Pancreas (tissue), 10 donors: ENCODE measurements at regions not wholly inside any gene's neighbourhood (a gene's known extent, or its start where the extent isn't known, plus 50 kb on each side); places are given as distances from the start of the nearest gene placed in this dataset.

ENCODE experiments used
- ATAC-seq, 4 donors: fragments of 200-7000 bp; cut with Tn5 transposase; one replicate each; pipeline versions ENCODE4 v1.8.0 to v1.9.1; 2020; ENCODE audit warnings: mild to moderate bottlenecking in 4 of 4, moderate library complexity in 4 of 4
- DNase-seq, 6 donors: peaks; one replicate each; pipeline ENCODE4 v3.0.0-alpha.2; 2020
- FAIRE-seq: peaks from 2 replicates; lab custom pipeline; 2012; peaks lifted over from hg19 to GRCh38; lab: Jason Lieb, UNC
- H3K27ac ChIP-seq, 4 donors: fragments of 200-600 bp; sonication (generic); 1 replicate in 3 of 4; 2 replicates in 1 of 4; pipeline versions ENCODE4 v1.5.0 to v1.8.0; 2020
- H3K27me3 ChIP-seq, 4 donors: fragments of 200-600 bp; one replicate each; pipeline ENCODE4 v1.8.0; 2021
- H3K36me3 ChIP-seq, 3 donors: fragments of 200-600 bp; sonication (generic) in 1 of 3; one replicate each; pipeline versions ENCODE4 v1.5.0 to v1.8.0; 2020 to 2021
- H3K4me1 ChIP-seq, 3 donors: fragments of 200-600 bp; one replicate each; pipeline ENCODE4 v1.8.0; 2021
- H3K4me3 ChIP-seq, 4 donors: fragments of 200-600 bp; sonication (generic) in 2 of 4; one replicate each; pipeline versions ENCODE4 v1.5.0 to v1.8.0; 2020 to 2021
- H3K9me3 ChIP-seq, 4 donors: fragments of 200-600 bp; one replicate each; pipeline ENCODE4 v1.8.0; 2021
- WGBS, 2 donors: extraction: QIAGEN DNeasy Blood & Tissue Kit; methylation state at CpG; one replicate each; pipeline ENCODE4 v1.1.7; 2013; 5-methylcytosine and 5-hydroxymethylcytosine counted together
- intact Hi-C, 3 donors: fragments of 100-400 bp; cut with DNase I; formaldehyde crosslinking; loops; one replicate each; pipeline versions ENCODE4 v1.11.1 to v1.14.2; 2022
- TF ChIP-seq, protein P1 (sequence below), 4 donors: fragments of 200-600 bp; sonication (generic) in 3 of 4; IDR thresholded peaks; one replicate each; pipeline versions ENCODE4 v1.5.0 to v1.8.0; 2021; ENCODE audit warnings: antibody characterized with exemption in 4 of 4
- donor health status: healthy with polysubstance abuse.
- donor health status: DM: no; HTN: no; CAD: no; lungs with moderate emphysema.
- donor health status: DM: no; HTN: no; CAD: no.
- donor health status: control.
- donor health status: control.
- donor health status: Bipolar disorder and iron deficiency.
- donor health status: DM: yes; HTN: yes; CAD: no.
- donor health status: DM: no; HTN: no; CAD: no.
- donor health status: DM: no; HTN: no; CAD: no.
- donor health status: DM: yes; HTN: yes; CAD: no.

DNA sequence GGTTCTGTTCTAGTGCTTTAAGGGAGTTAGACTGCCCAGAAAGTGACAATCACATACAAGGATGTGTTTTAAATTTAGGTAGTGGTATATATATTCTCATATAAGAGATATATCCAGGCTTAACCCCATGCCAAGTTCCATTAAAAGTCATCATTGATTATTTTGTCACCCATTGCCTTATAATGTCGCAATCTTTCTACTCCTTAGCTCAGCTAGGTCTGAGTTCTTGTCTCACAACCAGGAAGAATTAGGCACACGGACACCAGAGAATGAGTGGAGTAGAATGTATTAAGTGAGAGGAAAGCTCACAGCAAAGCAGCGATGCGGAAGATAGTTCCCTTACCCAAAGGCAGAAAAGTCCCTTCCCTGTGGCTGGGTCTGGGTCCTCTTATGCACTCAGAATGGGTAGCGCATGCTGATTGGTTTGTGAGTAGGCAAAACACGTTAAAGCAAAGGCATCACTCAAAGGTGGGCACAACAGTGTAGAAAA, 197.2 kb upstream of the AHR start:
- ATAC-seq: no peak
- intact Hi-C loops: no loop called here
- H3K27me3 ChIP-seq: no peaks in the 10 kb centered on the region
- WGBS, 2 donors: 97 to 99% methylated on average over 6 of the region's 6 CpGs
- no peak overlapping the region for H3K4me3 ChIP-seq
- peaks cover 21 to 30% (median 29%) of the 10 kb centered on the region in 3 donors for H3K4me1 ChIP-seq
- no peaks in the 10 kb centered on the region for H3K9me3 ChIP-seq
- FAIRE-seq: no peak
- TF ChIP-seq, protein P1, sequence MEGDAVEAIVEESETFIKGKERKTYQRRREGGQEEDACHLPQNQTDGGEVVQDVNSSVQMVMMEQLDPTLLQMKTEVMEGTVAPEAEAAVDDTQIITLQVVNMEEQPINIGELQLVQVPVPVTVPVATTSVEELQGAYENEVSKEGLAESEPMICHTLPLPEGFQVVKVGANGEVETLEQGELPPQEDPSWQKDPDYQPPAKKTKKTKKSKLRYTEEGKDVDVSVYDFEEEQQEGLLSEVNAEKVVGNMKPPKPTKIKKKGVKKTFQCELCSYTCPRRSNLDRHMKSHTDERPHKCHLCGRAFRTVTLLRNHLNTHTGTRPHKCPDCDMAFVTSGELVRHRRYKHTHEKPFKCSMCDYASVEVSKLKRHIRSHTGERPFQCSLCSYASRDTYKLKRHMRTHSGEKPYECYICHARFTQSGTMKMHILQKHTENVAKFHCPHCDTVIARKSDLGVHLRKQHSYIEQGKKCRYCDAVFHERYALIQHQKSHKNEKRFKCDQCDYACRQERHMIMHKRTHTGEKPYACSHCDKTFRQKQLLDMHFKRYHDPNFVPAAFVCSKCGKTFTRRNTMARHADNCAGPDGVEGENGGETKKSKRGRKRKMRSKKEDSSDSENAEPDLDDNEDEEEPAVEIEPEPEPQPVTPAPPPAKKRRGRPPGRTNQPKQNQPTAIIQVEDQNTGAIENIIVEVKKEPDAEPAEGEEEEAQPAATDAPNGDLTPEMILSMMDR (IDR thresholded peaks at IDR 0.05): no peak
- H3K27ac ChIP-seq: no peak overlapping the region
- DNase-seq: no peak
- no peaks in the 10 kb centered on the region for H3K36me3 ChIP-seq

DNA sequence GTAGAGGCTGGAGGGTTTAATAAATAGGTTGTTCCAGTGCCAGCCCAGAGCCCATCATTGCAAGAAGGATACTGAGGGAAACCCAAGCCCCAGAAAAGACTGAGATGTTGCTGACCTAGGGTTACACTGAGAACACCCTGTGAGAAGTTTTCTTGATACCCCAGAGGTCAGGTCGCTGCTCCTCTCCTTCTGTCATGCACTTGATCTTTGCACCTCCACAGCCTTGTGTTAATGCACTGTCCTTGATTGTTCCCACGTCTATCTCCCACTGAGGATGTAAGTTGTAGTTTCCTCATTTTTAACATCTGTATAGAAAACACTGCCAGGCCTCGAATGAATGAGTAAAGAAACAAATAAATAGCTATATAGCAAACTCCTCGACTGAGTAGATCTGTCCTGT, 195.3 kb upstream of the AHR start:
- 52 to 57% methylated on average over 4 of the region's 4 CpGs for WGBS, 2 donors
- DNase-seq: no peak
- no peak overlapping the region for H3K4me3 ChIP-seq
- H3K36me3 ChIP-seq: no peaks in the 10 kb centered on the region
- H3K27me3 ChIP-seq: no peaks in the 10 kb centered on the region
- H3K27ac ChIP-seq: no peak overlapping the region
- FAIRE-seq: no peak
- no peak for ATAC-seq
- peaks cover 15 to 22% (median 18%) of the 10 kb centered on the region in 3 donors for H3K4me1 ChIP-seq
- TF ChIP-seq, protein P1 (IDR thresholded peaks at IDR 0.05): no peak
- intact Hi-C loops: no loop called here
- H3K9me3 ChIP-seq: no peaks in the 10 kb centered on the region

DNA sequence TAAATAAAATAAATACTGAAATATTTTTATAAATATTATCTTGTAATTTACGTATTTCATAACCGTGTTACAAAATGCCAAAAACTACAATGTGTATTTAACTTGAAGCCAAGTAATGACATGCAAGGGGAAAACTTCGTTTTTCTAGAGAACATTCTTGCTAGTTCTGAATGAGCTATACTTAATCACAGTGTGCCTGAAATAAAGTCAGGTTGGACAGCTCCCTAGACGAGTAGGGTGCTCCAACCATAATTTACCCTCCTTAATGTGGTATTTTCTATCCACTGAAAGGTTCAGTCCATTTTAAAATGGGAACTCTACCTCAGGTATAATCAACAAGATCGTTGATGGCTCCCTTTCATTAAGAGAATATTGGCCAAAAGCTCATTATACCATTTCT, 194.5 kb upstream of the AHR start:
- intact Hi-C loops: no loop called here
- no peak overlapping the region for H3K27ac ChIP-seq
- ATAC-seq: no peak
- H3K9me3 ChIP-seq: no peaks in the 10 kb centered on the region
- TF ChIP-seq, protein P1 (IDR thresholded peaks at IDR 0.05): no peak
- no peak for DNase-seq
- no peak overlapping the region for H3K4me3 ChIP-seq
- no peaks in the 10 kb centered on the region for H3K27me3 ChIP-seq
- H3K4me1 ChIP-seq: peaks cover 7 to 13% (median 10%) of the 10 kb centered on the region in 3 donors
- FAIRE-seq: no peak
- WGBS, 2 donors: 66 to 73% methylated on average over 5 of the region's 5 CpGs
- H3K36me3 ChIP-seq: no peaks in the 10 kb centered on the region

DNA sequence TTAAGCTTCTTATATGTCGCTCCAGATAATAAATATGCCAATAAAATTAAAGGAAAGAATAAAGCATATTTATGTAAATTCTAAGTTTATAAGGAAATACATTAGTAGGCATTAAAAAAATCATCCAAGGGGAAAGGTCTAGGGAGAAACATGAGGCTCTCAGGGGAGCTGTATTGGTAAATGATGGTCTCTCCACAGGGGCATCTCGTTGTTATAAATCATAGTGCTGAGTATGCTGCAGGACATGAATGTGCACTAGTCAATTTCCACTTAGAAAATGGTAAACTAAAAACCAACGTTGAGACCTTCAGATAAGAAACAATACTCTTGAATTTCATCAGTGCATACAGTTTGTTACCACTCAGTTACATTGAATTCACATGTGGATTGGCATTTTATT, 194.0 kb upstream of the AHR start:
- H3K4me3 ChIP-seq: no peak overlapping the region
- H3K9me3 ChIP-seq: no peaks in the 10 kb centered on the region
- TF ChIP-seq, protein P1 (IDR thresholded peaks at IDR 0.05): no peak
- H3K27ac ChIP-seq: no peak overlapping the region
- intact Hi-C loops: no loop called here
- no peak for DNase-seq
- H3K4me1 ChIP-seq: peaks cover 3 to 13% (median 8%) of the 10 kb centered on the region in 3 donors
- no peaks in the 10 kb centered on the region for H3K36me3 ChIP-seq
- WGBS, 2 donors: 64 to 70% methylated on average over 3 of the region's 3 CpGs
- no peak for ATAC-seq
- no peak for FAIRE-seq
- no peaks in the 10 kb centered on the region for H3K27me3 ChIP-seq

DNA sequence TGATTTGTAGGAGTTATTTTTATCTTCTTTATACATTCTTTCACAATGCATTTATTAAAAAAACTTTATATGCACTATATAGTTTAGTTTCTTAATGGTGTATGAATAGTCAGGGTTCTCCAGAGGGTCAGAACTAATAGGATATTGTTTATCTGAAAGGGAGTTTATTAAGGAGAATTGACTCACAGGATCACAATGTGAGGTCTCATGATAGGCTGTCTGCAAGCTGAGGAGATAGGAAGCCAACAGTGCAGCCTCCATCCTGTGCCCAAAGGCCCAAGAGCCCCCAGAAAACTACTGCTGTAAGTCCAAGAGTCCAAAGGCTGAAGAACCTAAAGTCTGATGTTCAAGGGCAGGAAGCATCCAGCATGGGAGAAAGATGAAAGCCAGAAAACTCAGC, 192.8 kb upstream of the AHR start:
- intact Hi-C loops: no loop called here
- Histone ChIP-seq H3K36me3 (no peaks in the 10 kb centered on the region), H3K27ac (no peak overlapping the region), H3K9me3 (no peaks in the 10 kb centered on the region), H3K27me3 (no peaks in the 10 kb centered on the region), H3K4me3 (no peak overlapping the region), H3K4me1 (peaks cover 0 to 6% (median 0%) of the 10 kb centered on the region in 3 donors)
- FAIRE-seq (no peak), DNase-seq (no peak), ATAC-seq (no peak)
- TF ChIP-seq, protein P1 (IDR thresholded peaks at IDR 0.05): no peak
